GM21786 (cell line): ENCODE measurements at regions not wholly inside any gene's neighbourhood (a gene's known extent, or its start where the extent isn't known, plus 50 kb on each side); places are given as distances from the start of the nearest gene placed in this dataset.

ENCODE experiments used
- ATAC-seq: cut with Tn5 transposase; IDR thresholded peaks from one replicate; pipeline ENCODE4 v1.9.1; 2021; ENCODE audit not compliant: unreplicated experiment

DNA sequence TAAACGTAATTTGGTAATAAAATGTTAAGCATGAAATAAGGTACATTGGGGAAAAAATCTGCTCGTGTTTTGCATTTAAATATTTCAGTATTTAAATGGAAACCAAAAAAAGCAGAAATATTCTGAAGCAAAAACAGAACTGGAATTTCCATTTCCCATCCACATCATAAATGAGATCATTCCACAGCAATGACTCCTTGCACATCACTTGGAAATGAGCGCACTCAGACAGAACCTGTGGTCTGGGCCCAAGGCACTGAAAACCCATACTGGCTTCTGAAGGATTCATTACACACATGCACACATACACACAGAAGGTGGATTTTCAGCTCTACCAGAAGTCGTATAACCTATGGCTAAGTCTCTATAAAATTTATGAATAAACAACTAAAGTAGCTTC is 174.8 kb downstream of the IBTK start:
- ATAC-seq, result no peak

DNA sequence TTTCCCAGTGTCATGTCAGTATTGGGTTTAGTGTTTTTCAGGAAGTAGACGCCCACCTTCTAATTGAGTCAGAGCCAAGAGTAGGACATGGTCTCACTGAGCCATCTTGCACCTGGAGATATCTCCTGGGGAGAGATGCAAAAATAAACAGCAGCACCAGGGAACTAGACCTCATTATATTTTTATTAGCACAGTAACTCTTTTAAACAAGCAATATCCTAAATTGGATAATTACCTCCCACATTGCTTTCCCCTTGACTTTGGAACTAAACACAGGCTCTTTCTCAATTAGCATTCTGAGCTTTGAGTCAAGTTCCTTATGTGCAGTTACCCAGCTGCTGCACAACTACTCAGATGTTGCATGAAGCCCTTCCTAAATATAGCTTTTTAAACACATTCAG is 175.4 kb downstream of the IBTK start:
- no peak for ATAC-seq

DNA sequence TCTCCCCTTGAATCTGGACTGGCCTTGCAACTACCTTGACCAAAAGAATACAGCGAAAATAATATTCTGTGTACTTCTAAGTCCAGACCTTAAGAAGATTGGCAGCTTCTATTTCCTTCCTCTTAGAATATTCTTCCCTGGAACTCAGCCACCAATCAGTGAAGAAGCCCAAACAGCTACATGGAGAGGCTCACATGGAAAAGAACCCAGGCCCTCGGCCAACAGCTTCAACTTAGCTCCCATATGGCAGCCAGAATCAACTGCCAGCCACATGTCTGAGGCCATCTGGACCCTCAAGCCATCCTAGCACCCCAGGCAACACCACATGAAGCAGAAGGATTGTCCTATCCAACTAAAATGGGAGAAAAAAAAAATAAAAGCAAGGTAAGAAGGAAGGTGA is 178.8 kb downstream of the IBTK start:
- no peak for ATAC-seq

DNA sequence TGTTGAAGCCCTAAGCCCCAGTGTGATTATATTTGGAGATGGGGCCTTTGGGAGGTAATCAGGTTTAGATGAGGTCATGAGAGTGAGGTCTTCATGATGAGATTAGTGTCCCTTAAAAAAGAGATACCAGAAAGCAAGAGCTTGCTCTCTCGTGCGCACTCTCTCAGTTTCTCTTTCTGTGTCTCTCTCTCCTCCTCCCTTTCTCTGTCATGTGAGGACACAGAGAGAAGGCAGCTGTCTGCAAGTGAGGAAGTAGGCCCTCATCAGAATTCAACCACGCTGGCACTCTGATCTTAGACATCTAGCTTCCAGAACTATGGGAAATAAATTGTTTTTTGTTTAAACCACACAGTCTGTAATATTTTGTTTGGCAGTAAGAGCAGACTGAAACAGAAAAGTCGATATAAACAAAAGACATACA is 180.5 kb downstream of the IBTK start:
- peak; percentile 99 for ATAC-seq

DNA sequence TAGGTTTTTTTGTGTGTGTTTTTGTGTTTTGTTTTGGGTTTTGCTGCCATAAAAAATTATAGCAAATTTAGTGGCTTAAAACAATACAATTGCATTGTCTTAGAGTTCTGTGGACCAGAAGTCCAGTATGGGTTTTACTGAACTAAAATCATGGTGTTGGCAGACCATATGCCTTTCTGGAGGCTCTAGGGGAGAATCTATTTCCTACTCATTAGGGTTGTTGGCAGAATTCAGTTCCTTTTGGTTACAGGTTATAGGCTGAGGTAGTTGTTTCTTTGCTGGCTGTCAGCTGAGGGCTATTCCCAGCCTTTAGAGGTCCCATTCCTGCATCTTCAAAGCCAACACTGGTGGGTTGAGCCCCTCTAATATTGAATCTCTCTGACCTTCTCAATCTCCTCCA is 181.3 kb downstream of the IBTK start:
- ATAC-seq, result no peak

DNA sequence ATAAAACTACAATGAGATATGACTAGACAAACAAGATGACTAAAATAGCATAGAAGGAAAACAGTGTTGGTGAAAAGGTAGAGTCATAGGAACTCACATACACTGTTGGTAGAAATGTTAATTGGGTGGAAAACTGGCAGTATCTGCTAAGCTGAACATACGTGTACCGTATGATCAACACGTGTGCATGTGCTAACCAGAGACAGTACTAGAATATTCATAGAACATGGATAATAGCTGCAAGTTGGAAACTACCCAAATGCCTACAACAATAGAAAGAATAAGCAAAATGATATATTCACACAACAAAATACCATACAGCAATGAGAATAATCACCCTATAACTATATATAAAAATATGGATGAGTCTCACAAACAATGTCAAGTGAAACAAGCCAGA is 184.0 kb downstream of the IBTK start:
- no peak for ATAC-seq

DNA sequence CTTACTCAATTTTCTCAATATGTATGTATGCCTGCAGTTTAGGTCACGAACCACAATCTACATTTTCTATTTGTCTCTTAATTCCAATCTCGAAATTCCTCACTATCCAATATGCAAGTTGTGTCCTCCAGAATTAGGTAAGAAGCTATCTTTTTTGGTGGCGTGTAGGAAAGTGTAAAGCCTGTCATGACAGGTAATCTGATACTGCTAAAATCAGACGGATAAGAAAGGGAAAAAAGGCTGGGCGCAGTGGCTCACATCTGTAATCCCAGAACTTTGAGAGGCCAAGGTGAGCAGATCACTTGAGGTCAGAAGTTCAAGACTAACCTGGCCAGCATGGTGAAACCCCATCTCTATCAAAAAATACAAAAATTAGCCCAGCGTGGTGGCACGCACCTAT is 185.3 kb downstream of the IBTK start:
- ATAC-seq, result no peak

DNA sequence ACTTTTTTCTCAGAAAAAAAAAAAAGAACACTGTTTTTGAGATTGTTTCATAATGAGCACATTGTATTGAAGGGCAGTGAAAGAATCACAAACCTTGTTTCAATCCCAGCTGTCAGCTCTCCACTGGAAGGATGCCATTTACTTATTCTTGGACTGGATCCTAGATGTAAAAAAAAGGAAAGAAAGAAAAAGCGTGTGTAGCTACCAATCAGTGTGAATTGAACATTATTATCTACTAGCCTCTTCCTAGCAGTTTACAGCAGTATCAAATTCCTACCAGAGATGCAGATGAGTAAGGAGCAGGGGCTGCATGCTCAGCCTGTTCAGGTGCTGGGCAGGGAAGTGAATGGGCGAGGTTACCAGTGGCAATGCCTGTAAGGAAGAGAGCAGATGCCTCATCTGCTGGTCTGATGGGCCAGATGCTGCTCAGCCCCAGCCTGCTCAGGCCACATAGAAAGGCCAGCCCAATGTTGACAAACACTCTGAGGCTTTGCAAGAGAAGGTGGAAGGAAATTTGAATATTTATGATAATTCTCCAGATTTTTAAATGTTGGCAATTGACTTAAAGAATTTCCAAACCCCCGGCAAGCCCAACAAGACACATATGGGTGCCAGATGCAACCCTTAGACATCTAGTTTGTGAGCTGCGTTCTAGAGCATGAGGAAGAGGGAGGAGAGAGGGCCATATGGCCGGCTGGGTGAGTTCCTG is 189.5 kb downstream of the IBTK start:
- no peak for ATAC-seq

DNA sequence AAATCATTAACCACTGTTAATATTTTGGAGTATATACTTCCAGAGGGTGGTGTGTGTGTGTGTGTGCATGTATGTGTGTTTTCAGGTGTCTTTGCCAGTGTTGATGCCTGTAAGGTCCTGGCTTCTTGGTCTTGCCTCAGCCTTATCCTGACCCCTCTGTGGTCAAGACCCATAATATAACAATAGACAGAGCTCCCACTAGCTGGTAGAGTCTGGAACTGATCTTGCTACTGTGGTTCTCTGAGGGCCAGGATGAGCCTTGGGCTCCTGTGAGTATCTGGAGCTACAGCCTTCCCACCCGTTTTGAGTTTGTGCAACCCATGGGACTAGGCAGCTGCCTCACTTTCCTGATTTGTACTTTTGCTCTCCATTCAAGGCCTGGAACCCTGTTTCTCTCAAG is 191.0 kb downstream of the IBTK start:
- no peak for ATAC-seq

DNA sequence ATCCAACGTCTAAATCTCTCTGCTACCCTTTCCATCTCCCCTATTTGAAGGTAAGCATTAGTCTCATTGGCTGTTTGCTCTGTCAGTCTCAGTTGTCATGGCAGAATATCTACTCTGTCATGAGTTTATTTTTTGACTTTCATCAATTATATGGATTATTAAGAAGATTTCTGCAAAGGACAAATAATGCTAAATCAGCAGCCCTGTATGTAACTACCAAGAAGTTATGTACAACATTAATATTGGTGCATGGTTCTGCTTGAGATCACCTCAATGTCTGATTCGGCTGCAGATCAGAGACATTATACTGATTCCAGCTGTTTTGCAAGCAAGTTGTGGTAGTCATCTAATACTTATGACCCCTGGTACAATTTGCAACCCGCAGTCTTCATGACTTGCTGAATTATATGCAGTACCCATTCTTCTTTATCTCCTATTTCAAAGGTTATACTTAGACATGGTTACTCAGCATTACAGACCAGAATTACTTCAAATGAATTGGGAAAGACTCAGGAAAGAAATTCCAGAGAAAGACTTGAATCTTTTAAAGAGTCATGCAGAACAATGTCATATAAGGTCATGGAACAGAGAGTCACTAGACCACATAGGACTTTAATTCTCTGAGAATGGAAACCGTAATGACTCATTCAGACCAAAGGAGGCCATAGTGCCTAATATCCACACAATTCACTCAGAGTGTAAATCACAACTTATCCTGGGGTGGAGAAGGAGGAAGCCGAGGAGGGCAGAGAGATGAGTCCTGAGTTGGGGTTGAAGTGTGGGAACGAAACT is 201.4 kb downstream of the IBTK start:
- ATAC-seq, result no peak

DNA sequence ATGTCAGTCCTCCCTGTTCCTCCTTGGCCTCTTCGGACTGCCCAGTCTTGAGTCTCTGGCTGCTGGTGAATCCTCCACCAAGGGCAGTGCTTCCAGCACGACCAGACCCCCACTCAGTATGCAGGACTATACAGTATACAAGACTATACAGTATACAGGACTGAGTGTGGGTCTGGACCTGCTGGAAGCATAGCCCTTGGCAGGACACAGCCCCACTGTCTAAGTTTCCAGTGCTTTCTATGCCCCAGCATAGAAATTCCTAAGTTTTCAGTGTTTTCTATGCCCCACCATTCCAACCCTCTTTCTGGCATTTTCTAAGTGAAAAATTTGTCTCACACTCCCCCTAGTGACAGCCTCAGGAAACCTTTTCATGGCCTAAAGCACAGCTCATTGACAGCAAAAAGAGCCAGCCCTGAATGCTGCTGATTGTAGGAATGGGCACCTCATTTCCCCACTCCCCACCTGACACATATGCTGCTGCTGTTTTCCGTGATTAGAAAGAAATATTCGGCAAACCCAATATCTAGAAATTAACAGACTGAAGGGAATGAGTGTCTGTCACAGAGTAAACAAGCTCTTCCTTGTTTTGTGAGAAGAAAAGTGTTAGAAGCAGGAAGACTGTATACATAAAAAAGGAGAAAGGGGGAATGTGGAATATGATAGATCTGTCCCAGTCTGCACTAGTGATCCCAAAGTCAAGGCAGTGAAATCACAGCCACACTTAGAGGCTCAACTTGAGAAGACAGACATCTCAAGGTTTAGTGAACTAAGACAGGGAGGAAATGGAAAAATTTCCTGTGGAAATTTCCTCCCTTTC is 206.9 kb downstream of the IBTK start:
- ATAC-seq, result peak; percentile 80

DNA sequence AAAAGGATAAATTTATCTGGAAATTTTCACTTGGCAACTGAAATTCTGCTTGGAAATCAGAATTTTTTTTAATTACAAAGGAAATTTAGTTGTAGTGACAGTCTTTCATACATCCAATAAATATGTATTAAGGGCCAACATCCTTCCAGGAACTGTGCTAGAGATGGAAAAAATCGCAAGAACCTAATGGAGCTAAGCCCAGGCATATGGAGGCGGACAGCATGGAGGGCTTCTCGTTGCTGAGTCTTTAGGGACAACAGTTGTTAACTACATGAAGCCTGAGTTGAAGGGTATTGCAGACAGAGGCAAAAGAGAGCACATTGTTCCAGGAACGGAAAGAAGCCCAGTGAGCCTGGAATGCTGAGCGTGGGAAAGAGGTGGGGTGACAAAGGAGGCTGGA is 208.9 kb downstream of the IBTK start:
- no peak for ATAC-seq

DNA sequence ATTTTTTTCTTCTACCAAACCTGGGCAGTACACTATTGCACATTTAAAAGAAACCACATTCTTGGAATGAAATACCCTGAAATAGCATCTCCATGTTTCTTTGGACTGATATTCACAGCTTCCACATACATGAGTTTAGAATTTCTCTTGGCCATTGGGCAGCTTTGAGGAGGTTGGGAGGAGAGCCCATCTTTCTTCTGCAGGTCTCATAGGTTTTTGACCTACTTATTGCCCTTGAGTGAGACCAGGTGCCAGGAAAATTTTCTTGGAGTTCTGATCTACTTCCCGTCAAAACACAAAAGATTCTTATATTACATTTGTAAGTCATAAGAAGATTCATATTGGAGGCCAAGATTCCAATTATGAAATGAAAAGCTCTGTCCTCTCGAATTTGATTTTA is 212.0 kb downstream of the IBTK start:
- no peak for ATAC-seq

DNA sequence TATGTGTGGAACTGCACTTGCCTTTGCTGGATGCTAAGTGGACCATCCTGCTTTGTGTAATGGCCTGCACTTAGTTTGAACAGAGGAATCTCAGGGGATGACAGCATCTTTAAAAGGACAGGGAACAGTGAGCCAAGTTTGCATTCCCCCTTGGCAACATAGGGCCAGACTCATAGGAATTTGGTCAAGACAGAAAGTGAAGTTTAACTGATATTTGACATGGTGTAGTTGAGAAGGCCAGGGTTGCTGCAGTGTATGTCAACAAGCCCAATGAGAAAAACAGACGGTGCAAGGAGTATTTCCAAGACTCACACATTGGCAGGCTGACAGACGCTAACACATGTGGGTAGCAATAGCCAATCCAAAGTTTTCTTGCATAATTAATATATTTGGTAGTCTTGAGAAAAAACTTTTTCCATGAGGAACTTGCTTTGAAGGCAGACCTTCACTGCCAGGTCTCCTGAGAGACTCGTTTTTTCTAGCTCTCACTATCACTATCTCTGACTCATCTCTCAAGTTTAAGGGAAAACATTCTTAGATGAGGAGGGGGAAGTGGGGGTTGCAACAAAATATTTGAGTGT is 213.8 kb downstream of the IBTK start:
- no peak for ATAC-seq

DNA sequence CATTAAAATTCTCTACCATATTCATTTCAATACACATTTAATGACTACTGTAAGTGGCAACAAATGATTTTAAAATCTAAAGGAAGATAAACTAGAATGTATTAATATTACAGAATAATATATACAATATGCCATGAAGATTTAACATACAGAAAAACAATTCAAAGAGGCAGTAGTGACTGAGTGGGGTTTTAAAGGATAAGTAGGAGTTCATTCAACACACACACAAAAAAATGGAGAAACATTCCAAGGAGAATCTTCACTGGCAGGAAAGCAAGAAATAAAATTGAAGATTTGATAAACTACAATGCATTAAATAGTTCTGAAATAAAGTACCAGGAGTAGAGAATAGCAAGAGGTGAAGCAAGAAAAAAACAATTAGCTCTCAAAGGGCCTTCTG is 215.1 kb downstream of the IBTK start:
- no peak for ATAC-seq

DNA sequence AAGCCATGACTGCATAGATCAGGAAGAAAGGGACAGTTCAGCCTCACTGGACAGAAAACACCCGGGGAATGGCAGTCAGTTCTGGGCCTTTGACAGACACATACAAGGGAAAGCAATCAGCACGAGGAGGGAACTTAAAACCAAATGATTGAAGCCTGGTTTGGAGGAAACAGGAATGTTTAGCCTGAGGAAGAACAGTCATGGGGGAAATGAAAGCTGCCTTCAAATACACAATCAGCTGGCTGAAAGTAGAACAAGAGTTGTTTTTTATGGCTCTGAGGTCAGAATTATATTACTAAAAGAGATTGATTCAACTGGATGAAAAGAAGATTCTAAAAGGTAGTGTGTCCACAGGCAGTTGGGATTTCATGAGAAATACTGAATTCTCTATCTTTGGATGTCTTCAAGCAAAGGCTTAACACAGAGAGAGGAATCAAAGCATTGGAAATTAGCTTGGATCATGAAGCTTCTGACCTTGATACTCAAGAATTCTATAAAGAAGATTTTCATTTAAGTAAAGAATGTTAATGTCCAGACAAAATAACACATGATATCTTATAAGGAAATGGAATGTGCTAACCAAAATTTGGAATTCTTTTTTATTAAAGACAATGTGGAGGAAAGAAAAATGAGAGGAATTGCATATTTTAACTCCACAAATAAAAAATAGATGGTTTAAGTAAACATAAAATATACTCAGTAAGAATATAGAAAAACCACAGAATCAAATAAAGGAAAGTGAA is 216.6 kb downstream of the IBTK start:
- ATAC-seq, result no peak

DNA sequence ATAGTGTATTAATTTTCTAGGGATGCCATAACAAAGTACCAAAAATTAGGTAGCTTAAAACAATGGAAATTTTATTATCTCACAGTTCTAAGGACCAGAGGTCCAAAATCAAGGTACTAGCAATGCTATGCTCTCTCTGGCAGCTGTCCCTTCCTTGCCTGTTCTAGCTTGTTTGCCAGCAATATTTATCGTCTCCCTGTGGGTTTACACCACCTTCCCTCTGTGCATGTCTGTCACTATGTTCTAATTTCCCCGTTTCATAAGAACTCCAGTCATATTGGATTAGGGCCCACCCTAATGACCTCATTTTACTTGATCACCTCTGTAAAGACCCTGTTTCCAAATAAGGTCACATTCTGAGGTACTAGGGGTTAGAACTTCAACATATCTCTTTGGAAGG is 217.2 kb downstream of the IBTK start:
- no peak for ATAC-seq

DNA sequence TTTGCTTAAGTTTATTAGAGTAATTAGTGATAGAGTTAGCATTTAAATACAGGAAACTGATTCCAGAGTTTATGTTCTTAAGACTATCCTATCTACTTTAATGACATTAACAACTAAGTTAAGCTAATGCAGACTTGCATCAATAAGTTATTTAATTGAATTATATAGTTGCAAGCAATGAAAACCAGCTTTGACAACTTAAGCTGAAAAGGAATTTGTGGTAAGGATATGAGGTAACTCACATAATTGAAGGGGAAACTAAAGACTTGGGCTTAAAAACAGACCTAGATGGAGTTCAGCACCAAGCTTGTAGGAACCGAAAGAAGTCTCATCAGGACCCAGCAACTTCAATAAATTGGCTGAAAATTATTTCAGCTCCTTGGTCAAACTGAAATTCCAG is 222.3 kb downstream of the IBTK start:
- no peak for ATAC-seq

DNA sequence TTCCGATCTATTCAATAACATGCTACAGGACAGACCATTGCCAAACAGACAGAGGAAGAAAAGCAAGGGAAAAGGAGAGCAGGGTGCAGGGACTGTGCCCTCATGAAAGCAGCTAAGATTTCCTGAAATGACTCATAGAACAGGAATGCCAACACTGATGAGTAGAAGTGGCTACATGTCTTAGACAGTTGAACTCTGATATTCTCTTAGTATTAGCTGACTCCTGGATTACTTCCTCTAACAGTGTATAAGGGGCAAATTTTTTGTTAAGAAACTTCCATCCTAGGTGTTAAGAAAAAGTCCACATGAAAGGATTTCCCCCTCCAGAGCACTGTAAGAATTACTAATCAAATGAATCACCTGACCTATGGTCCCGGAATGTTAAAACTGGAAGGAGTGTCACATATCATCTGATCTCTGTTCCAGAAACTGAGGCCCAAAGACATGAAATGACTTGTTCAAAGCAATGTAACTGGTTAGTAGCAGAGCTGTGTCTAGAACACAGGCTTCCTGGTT is 224.9 kb downstream of the IBTK start:
- no peak for ATAC-seq

DNA sequence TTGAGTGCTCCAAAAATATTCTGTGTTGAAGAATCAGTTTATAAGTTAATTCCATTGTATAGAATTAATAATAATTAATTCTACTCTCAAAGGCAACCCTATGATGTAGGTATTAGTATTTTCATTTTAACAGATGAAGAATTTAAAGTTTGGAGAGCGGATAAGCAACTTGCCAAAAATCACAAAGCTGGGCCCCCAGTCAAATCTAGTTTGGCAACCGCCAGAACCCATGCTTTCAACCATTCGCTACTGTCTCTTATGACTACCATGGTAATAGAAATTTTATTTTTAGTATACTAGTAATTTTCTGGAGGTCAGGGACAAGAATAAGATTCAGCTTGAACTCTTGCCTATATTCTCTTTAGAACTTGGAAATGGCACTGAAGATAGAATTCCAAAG is 229.8 kb downstream of the IBTK start:
- no peak for ATAC-seq

DNA sequence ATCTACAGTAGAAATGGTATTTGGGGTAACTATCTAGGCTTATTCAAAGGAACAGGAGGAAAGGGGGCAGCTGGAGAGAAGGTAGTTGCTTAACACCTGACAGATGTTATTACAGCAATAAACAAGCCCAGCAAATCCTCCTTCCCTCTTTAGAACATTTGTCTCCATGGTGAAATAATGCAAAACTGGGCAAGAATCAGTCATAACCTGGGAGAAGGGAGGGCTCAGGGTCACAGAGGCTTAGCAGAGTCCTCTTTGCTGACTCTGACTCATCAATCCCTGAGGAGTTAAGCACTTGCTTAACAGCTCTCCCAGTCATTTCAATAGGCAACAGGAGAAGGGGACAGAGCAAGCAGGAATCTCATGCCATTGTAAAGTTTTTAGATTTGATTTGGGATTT is 230.3 kb downstream of the IBTK start:
- ATAC-seq, result no peak
